ENCODE measurements at regions not wholly inside any gene's neighbourhood (a gene's known extent, or its start where the extent isn't known, plus 50 kb on each side); places are given as distances from the start of the nearest gene placed in this dataset.

- in situ Hi-C loops (cut with HindIII; ENCODE audit: low sequenced_read_pairs) = no loop called here
- no peak for DNase-seq (ENCODE audit: low read depth, low spot score)
- no peak for TF ChIP-seq CTCF (IDR thresholded peaks at IDR 0.05; ENCODE audit: low read depth, low read length)
- H3K4me3 ChIP-seq (ENCODE audit: low read depth, low read length) = no peak overlapping the region
Measured at GRCh38 chr4:29717287-29718057, 1002.7 kb upstream of the PCDH7 start.

DNA sequence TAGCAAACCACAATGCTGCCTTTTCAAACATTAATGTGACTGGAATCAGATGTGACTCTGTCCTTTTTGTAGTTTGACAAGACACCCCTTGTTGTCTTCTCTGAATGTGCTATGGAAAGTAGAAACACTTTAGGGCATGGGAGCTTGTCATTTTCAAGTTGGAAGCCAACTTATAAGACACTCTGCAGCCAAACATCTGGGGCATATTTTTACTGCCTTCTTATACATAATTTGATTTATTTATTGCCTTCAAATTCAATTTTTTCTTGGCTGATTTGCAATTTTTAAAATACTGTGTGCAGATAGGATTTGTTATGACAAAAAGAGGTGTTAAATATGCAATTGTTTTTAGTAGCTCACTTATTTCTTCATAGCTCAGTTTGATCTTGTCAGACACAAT, 1002.0 kb upstream of the PCDH7 start:
- DNase-seq (ENCODE audit: low read depth, low spot score) = no peak
- no peak overlapping the region for H3K4me3 ChIP-seq (ENCODE audit: low read depth, low read length)
- no peak for TF ChIP-seq CTCF (IDR thresholded peaks at IDR 0.05; ENCODE audit: low read depth, low read length)
- in situ Hi-C loops (cut with HindIII; ENCODE audit: low sequenced_read_pairs) = no loop called here

DNA sequence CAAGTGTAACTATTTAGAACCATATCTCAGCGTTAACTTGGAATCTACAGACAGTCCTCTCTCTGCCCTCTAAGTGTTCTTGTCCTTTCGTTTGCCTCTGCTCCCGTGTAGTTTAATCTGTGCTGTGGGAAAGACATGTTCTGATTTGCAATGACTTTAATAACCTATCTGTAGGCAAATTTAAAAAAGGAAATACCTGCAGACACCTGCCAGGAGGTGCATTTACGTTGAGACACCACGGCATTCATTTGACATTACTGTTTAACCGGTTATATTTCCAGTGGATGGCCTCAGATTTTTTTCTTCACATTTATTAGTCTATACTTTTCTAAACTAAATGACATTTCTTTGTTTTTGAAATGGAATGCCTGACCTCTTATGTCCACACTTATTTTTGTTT, 997.9 kb upstream of the PCDH7 start:
- no peak for TF ChIP-seq CTCF (IDR thresholded peaks at IDR 0.05; ENCODE audit: low read depth, low read length)
- no peak overlapping the region for H3K4me3 ChIP-seq (ENCODE audit: low read depth, low read length)
- no peak for DNase-seq (ENCODE audit: low read depth, low spot score)
- in situ Hi-C loops (cut with HindIII; ENCODE audit: low sequenced_read_pairs) = no loop called here

GRCh38 chr4:29726938-29727337, 993.2 kb upstream of the PCDH7 start:
- in situ Hi-C loops (cut with HindIII; ENCODE audit: low sequenced_read_pairs) = no loop called here
- H3K4me3 ChIP-seq (ENCODE audit: low read depth, low read length) = no peak overlapping the region
- no peak for TF ChIP-seq CTCF (IDR thresholded peaks at IDR 0.05; ENCODE audit: low read depth, low read length)
- DNase-seq (ENCODE audit: low read depth, low spot score) = no peak

GRCh38 chr4:29734343-29735213, 985.6 kb upstream of the PCDH7 start:
- TF ChIP-seq CTCF (IDR thresholded peaks at IDR 0.05; ENCODE audit: low read depth, low read length) = no peak
- no peak overlapping the region for H3K4me3 ChIP-seq (ENCODE audit: low read depth, low read length)
- DNase-seq (ENCODE audit: low read depth, low spot score) = no peak
- in situ Hi-C loops (cut with HindIII; ENCODE audit: low sequenced_read_pairs) = no loop called here

GRCh38 chr4:29756966-29757365, 963.2 kb upstream of the PCDH7 start:
- TF ChIP-seq CTCF (IDR thresholded peaks at IDR 0.05; ENCODE audit: low read depth, low read length) = no peak
- no peak overlapping the region for H3K4me3 ChIP-seq (ENCODE audit: low read depth, low read length)
- in situ Hi-C loops (cut with HindIII; ENCODE audit: low sequenced_read_pairs) = no loop called here
- no peak for DNase-seq (ENCODE audit: low read depth, low spot score)

All from astrocyte of the spinal cord (primary cell).